HTR-8/SVneo (cell line): ENCODE measurements at regions not wholly inside any gene's neighbourhood (a gene's known extent, or its start where the extent isn't known, plus 50 kb on each side); places are given as distances from the start of the nearest gene placed in this dataset.

Experiments
- DNase-seq: peaks from one replicate; pipeline ENCODE4 v3.0.0; 2011; ENCODE audit warnings: low spot score, mixed read lengths; ENCODE audit not compliant: insufficient read length
- FAIRE-seq: peaks from 2 replicates; lab custom pipeline; 2011; peaks lifted over from hg19 to GRCh38; lab: Jason Lieb, UNC

DNA sequence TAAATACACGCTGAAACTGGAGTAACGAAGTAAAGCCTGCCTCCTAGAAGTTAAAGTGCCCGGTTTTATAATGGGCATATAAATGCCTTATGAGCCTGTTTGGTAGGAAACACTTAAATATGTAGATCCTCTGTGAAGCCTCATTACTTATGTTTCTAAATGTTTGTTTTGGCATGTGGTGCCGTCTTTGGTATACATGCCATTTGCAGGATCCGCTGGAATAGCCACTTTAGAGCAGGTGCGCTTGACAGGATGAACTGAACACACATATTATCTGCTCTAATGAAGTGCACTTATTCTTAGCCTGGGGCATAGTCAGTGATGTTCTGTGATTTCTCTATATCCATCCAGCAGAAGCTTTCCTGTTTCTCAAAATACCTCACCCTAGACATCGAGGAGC is 778.1 kb upstream of the WWC1 start:
- FAIRE-seq: peak; percentile 13
- no peak for DNase-seq

DNA sequence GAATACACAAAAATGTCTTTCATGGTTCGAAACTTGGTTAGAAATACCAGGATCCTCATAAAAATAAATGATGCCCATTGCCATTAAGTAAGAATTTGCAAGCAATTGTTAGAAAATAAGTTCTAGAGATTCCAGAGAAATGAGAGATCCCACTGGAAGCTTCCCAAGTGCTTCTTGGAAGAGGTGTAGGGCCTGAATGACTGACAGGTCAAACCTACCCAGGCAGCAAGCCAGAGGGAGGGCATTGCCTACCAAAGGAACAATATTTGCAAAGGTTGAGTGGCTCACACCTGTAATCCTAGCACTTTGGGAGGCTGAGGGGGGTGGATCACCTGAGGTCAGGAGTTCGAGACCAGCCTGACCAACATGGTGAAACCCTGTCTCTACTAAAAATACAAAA is 777.0 kb upstream of the WWC1 start:
- FAIRE-seq (no peak), DNase-seq (no peak)

DNA sequence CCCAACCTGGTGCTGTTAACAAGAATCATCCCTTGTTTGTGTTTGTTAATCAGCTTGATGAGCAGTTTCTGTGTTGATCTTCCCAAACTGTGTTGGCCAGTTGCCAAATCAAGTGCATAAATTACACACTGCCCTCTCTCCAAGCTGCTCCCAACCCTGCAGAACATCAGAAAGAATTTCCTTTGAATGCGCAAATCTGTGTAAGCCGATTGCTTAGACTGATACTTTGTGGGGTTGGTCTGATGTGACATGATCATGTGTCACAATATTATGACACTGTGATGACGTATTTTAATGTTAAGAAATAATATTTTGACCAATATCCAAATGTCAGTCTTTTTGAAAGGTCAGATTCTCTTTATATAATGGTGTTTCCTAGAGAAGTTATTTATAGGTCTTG is 766.4 kb upstream of the WWC1 start:
- DNase-seq: no peak

DNA sequence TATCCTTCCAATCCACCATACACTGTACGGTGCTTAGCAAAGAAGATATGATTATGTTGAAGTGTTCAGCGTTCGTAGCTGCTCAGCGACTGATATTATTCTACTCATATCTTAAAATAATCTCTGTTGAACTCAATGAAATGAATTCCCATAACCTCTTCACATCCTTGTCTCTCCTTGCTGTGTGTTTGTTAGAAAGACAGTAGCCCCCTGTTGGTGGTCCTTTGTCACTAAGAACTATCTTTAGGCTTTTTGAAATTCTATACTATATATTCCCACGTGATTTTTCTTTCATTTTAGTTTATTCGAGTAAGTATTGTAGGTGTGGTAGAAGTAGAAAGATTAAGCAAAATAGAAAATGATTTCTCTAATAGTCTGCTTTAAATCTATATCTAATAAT is 762.8 kb upstream of the WWC1 start:
- FAIRE-seq (no peak), DNase-seq (no peak)

More for the DNA sequence above, 766.4 kb upstream of the WWC1 start:
- FAIRE-seq: no peak

DNA sequence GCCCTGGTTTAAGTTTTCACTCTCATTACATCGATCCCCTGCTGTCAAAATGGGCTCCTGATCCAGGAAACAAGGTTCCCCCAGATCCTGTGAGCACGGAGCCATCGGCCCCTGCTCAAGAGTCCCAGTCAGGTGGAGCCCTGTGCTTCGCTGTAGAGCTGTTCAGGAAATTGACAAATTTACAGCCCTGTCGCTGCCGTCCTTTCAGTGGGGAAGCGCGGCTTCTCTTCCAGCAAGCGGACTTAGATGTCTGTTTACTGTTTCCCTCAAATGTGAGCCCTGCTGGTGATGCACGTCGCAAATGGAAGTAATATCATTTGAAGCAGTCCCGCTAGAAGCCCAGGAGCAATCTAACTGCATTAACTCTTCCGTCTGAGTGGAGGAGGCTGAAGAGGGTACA is 760.9 kb upstream of the WWC1 start:
- FAIRE-seq (no peak), DNase-seq (no peak)

DNA sequence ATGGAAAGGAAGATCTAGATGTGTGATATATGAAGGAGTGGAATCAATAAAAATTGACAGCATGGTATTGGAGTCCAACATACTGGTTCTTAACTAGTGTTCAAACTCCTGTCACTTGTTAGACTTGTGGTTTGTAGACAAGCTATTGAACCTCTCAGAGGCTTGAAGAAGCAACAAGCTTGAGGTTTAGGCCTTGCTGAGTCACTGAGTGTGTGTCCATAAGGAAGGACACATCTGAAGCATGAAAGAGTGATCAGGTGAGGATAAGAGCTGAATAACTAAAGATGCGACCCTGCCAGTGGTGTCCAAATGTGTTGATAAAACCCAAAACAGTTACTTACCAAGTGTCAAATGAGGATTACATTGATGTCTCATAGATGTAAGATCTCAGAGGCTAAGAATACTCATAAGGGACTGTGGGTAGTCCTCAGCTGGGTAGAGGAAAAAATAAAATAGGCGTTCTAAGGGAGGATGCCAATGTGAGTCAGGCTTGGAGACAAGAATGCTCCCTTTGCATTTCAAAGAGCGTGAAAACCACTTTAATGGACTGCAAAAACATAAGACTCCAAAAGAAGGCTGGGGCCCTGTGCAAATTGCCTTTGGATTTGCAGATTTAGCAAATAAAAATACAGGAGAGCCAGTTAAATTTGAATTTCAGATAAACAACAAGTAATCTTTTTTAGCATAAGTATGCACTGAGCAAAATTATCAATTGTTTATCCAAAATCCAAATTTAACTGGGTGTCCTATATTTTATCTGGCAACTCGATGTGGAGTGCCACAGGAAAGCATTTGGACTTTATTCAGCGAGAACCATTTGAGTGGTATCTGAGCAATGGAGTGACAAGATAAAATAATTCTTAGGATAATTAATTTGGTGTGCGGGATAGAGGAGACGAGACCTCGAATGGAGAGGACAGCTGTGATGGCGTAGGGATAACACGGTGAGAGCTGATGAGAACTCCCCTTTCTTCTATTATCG is 757.3 kb upstream of the WWC1 start:
- DNase-seq (no peak), FAIRE-seq (no peak)

DNA sequence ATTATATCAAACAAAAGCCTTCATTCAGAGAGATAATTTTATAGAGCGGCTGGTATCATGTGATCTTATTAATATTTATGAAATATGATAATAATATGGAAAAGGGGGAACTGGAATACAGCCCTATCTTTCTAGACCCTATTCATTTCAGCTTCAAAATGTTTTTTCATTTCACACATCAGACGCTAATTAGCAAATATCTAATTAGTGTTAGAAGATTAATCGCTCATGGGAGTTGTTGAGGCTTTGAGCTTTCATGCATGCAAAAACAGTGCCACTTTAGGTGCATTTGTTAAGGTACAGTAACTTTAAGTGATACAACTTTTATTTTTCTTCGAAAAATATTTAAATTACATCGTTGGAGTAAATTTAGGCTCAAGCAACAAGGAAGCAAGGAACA is 751.7 kb upstream of the WWC1 start:
- FAIRE-seq (no peak), DNase-seq (no peak)

DNA sequence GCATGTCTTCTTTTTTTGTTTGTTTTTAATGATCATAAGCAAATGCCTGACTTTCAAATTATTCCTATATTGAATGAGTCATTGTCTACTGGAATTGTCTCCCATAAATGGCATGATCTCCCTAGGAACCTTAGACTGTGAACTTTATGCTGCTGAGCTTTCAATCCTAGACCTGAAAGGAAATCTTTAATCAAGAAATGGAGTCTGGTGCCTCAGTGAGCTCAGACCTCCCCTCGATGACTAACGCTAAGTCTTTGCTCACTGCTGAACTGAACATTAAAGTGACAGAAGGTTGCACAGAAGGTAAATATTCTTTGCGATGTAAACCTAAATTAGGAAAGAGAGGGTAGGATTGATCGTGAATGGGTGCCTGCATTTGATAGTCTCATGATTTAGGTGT is 745.2 kb upstream of the WWC1 start:
- FAIRE-seq: no peak
- no peak for DNase-seq

DNA sequence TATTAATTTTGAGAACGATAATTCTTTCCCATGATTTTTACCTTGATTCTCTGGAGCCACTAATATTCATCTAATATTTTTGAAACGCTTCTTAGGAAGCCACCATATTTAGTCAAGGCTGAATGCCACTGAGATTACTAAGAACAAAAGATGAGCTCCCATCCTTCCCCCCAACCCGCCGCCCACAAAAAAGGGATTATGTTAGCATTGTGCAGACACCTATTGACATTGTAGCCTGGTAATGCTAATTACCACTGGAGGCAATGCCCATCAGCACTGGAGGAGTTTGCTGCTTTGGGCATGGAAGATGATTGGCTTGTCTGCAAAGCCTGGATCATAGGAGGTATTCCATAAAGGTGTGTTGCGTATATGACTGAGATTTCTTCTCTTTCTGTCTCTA is 739.1 kb upstream of the WWC1 start:
- no peak for FAIRE-seq

DNA sequence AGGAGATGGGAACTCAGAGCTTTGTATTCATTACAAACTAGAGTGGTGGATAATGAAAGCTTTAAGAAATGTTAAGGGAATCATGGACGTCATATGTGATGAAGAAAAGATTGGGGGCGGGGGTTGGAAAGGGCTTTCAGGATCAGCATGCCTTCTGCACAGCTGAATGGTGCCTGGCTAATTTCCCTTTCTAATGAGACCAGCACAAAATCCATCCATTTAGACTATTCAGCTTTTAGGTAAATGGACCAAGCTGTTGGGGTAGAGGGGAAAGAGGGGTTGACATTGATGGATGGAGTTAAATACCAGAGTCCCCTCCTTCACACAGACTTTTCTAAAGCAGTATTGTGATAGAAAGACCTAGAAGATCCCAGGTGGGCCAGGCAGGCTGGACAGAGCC is 737.9 kb upstream of the WWC1 start:
- DNase-seq: no peak

More for the DNA sequence above, 739.1 kb upstream of the WWC1 start:
- no peak for DNase-seq

DNA sequence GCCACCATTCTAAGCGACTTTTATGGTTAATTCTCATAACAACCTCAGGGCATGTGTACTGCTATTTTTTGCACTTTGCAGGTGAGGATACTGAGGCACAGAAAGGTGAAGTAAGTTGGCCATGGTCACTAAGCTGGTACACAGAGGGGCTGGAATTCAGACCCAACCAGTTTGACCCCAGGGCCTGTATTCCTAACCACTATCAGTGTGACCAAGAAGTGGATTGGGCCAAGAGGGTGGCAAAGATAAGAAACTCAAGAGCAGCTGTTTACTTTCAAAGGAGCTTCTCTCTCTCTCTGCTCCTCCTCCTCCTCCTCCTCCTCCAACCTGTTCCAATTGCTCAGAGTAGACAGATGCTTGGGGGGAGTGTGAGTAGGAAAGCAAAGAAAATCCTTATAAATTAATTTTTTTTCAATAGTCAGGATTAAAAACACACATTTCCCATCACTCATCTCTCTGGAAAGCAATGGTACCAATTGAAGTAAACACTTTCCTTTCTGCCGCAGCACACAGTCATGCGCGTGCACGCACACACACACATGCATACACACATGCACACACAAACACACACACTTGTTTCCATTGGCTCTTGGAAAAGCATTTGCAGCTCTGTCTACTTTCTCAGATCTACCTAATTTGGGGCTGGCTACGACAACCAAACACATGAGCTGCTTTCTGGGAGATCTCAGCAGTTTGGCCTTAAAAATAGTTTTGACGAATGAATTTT is 736.7 kb upstream of the WWC1 start:
- DNase-seq (no peak), FAIRE-seq (no peak)

More for the DNA sequence above, 737.9 kb upstream of the WWC1 start:
- FAIRE-seq: no peak

DNA sequence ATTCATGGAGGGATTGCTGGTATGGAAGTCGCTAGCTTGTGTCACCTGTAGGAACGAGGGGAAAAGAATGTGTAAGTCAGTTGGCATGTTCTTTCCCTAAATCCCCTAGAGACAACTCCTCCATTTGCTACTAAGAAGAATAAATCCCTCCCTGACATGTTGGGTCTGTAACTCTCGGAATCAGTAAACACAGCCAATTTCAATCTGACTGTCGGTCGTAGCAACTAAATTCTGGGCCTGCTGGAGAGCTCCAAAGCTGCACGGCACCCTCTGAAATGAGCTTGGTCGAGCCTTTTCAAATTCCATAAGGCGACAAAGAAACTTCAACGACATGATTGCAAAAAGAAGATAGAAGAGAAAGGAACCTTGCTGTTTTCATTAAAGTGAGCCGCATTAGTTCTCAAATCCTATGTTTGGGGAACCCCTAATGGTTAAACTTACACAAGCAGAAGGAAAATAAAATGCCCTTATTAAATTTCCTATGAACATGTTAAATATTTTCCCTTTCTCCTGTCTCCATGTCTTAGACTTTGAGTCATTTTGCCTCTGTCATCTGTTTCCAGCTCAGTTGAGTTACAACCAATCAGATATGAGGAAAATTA is 735.8 kb upstream of the WWC1 start:
- FAIRE-seq (no peak), DNase-seq (no peak)

DNA sequence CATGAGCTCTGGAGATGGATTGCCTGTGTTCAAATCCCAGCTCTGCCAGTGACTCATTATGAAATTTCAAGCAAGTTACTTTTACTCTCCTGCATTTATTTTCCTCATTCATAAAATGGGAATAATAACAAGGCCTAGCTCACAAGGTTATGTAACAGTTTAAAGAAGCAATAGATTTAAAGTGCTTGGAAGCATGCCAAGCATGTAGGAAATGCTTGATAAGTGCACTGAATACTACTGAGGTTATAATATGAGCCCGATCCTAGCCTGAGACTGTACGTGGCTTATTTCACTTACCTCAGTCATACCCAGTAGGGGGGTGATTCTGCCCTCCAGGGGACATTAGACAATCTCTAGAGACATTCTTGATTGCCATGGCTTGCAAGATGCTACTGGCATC is 734.1 kb upstream of the WWC1 start:
- FAIRE-seq: no peak
- no peak for DNase-seq

DNA sequence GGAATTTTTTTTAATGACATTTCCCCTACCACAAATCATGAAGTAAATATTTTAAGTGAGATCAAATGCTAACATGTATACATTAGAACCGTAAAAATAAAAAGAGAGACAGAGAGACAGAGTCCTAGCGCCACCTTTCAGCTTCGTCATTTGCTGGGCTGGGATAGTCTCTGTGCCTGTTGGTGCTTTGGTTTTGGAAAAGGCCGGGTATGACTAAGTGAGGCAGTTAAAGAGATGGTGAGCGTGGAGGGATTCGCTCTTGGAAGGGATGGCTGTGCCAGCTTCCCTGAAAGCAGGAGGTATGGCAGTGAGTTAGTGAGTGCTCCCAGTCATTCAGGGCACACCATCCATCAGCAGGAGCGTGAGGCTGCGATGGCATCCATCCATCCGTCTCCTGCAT is 729.6 kb upstream of the WWC1 start:
- FAIRE-seq (no peak), DNase-seq (no peak)

DNA sequence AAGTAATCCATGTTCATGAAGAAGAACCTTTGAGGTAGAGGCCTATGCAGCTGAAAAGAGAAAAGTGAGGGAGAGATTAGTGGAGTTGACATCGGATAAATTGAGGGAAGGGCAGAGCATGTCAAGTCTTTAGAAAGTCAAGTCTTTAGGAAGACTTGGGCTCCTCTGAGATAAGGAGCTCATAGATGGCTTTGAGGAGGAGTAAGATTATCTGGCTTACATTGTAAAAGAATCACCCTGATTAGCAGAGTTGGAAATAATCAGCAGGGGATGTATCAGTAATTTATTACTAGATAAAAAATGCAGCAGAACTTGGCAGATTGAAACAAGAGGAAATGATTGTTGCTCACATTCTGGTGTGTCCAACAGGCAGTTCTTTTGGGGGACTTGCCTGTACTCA is 727.2 kb upstream of the WWC1 start:
- DNase-seq (no peak), FAIRE-seq (no peak)

DNA sequence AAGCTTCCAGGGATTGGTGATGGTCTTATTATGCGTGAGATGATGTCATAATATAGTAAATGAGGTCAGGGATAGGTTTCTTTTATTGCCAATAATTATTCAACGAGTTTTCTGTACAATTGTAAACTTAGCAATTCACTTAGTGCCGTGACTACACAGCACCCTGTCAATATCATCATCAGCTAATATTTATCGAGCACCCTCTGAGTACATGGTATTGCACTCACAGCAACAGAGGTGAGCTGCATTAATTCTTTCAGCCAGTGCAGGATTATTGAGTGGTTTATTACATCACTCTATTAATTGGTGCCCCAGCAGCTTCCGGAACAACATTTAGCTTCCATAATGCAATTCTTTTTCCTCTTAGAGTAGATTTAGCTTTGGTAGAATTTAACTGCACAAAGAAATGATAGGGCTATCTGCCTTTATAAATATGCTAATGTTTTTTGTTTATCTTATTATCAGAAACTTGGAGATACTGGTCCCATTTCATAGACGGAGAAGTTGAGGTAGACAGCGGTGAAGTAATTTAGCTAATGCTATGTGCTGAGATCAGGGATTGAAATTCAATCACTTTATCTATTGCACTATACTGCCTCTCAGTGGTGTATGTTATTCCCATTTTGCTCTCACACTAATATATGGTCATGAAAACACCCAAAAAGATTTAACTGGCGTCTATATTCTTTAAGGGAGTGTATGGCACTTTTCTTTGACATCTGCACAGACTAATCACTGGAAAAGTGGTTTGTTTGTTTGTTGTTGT is 726.1 kb upstream of the WWC1 start:
- DNase-seq (peak; percentile 14), FAIRE-seq (peak; percentile 36)

DNA sequence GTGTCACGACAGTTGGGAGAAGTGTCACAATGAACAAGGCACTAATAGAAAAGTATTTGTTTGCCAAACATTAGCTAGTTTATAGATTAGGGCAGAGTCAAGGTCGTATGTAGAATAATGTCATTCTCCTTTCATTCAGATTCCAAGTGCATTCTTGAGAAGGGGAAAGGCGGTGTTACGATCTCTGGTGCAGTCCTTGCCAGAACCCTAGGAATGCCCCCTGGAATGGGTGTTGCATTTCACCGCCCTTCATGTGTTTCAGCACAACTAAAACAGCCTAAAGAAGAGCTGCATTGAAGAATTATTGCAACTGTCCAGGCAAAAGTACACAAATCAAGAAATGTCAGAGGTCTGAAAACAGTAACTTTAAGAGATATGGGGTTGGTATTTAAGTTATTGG is 721.0 kb upstream of the WWC1 start:
- no peak for DNase-seq

DNA sequence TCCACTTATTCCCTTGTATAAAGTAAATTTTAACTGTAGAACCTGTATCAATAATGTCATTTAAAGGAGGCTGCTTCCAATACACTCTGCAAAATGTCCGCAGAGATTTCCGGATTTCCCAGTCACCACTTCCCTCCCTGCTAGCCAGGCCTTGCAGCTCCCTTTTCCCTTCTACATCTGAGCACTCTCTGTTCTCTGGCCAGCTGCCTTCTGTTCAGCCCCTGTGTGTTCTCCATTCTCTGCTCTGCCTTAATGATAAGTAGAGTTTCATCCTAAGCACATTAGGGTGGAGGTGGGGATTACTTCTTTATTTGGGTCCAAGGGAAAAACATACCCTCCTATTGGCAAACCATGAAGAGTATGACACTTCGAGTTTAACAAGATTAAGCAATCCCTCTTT is 719.6 kb upstream of the WWC1 start:
- DNase-seq (no peak), FAIRE-seq (no peak)

More for the DNA sequence above, 721.0 kb upstream of the WWC1 start:
- FAIRE-seq: no peak

DNA sequence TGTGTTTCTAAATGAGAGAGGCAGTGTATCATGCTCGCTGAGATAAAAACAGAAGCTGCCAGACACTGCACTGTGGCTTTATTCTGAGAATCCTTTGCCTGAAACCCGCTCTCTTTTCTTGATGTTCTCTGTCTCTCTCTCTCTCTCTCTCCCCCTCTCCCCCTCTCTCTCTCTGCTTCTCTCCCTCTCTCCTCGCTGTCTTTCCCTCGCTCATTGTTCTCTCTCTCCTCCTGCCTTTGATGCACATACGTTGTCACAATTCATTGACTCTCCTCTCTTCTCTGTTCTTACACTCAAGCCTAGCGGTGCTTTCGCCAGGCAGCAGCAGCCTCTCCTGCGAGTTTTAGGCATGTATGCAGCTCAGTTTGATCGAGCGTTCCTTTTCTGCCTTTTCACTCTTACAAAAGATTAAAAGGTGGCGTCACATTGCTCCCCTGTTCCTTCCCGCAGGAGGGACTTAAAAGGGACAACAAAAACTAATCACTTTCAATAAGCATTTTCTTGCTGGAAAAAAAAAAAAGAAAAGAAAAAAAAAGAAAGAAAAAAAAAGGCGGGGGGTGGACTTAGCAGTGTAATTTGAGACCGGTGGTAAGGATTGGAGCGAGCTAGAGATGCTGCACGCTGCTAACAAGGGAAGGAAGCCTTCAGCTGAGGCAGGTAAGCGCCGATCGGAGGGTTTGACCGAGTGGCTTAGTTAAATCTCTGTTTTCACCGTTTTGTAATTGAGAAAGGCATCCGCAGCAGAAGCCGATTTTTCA is 717.9 kb upstream of the WWC1 start:
- FAIRE-seq (peak; percentile 90), DNase-seq (peak; percentile 41)

DNA sequence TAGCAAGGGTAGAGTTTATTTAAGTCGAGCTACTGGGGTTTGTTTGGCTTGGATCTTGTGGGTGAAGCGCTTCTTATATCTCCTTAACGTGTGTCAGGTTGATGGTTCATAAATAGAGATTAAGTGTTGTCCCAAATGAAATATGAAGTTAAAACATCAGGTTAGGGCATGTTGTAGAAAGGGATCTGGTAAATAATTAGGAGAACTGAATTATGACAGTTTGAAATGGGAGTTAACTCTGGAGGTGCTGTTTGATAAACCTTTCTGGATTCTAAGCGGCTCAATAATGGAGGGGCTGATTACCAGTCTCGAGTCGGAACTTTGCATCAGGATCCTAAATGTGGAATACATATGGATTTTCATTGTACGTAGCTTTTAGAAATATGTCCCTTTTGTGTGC is 717.0 kb upstream of the WWC1 start:
- DNase-seq: no peak

More for the DNA sequence above, 717.0 kb upstream of the WWC1 start:
- no peak for FAIRE-seq
